ENCODE measurements at regions not wholly inside any gene's neighbourhood (a gene's known extent, or its start where the extent isn't known, plus 50 kb on each side); places are given as distances from the start of the nearest gene placed in this dataset.

GRCh38 chr20:55530763-55531162, 474.6 kb downstream of the CBLN4 start:
- TF ChIP-seq ISL1 (CRISPR knock-in tag; IDR thresholded peaks at IDR 0.05): no peak
- no peak for TF ChIP-seq ZFP3 (CRISPR knock-in tag; IDR thresholded peaks at IDR 0.05)
- no peak for TF ChIP-seq ARNTL (CRISPR knock-in tag; IDR thresholded peaks at IDR 0.05; ENCODE audit: borderline replicate concordance, low read depth)

Data from SK-N-SH treated with all-trans-retinoic acid at 6 μM for 48 hours (cell line).